CD4-positive, CD25-positive, alpha-beta regulatory T cell (primary cell): ENCODE measurements at regions not wholly inside any gene's neighbourhood (a gene's known extent, or its start where the extent isn't known, plus 50 kb on each side); places are given as distances from the start of the nearest gene placed in this dataset.
"Not testable (repeated sequence)": the region's sequence is repeated elsewhere in the genome, so short reads cannot be mapped to it uniquely, and the experiment has no call there.

ENCODE experiments used
- ATAC-seq, 2 donors: fragments of 150-1000 bp; cut with Tn5 transposase; one replicate each; pipeline ENCODE4 v1.10.0; 2021; ENCODE audit warnings: low read depth in 2 of 2, moderate number of reproducible peaks in 2 of 2, moderate library complexity in 1 of 2
- DNase-seq, 3 donors: peaks; one replicate each; pipeline versions ENCODE4 v3.0.0 to v3.0.0-alpha.2; 2012 to 2022; ENCODE audit warnings: mixed read lengths in 1 of 3
- H3K27ac ChIP-seq: one replicate; pipeline ENCODE4 v1.7.0; 2013; ENCODE audit warnings: mild to moderate bottlenecking, low read length; ENCODE audit not compliant: insufficient read depth, poor library complexity, severe bottlenecking
- H3K27me3 ChIP-seq: one replicate; pipeline ENCODE4 v1.7.0; 2013; ENCODE audit warnings: low read length; ENCODE audit not compliant: control insufficient read depth, insufficient read depth
- H3K36me3 ChIP-seq: one replicate; pipeline ENCODE4 v1.7.0; 2013; ENCODE audit warnings: mild to moderate bottlenecking, low read length, moderate library complexity; ENCODE audit not compliant: control insufficient read depth, insufficient read depth
- H3K4me1 ChIP-seq: 2 replicates; pipeline ENCODE4 v1.7.0; 2013; ENCODE audit warnings: mild to moderate bottlenecking, low read length; ENCODE audit not compliant: insufficient read depth, control insufficient read depth, poor library complexity, severe bottlenecking
- H3K4me3 ChIP-seq: one replicate; pipeline ENCODE4 v1.7.0; 2013; ENCODE audit warnings: low read depth, mild to moderate bottlenecking, low read length, moderate library complexity
- H3K9me3 ChIP-seq, 2 experiments: 1 replicate in 1 of 2; 2 replicates in 1 of 2; pipeline ENCODE4 v1.7.0; 2013; ENCODE audit warnings: low read length in 2 of 2, mild to moderate bottlenecking in 1 of 2, moderate library complexity in 1 of 2; ENCODE audit not compliant: control insufficient read depth in 2 of 2
- H3K27ac Mint-ChIP-seq, 3 donors: one replicate each; pipeline ENCODE4 v1.8.0; 2020 to 2022; ENCODE audit warnings: mild to moderate bottlenecking in 3 of 3, mixed read lengths in 3 of 3, moderate library complexity in 2 of 3
- H3K27me3 Mint-ChIP-seq: one replicate; pipeline ENCODE4 v1.8.0; 2022; ENCODE audit warnings: mild to moderate bottlenecking, mixed read lengths
- H3K36me3 Mint-ChIP-seq: one replicate; pipeline ENCODE4 v1.8.0; 2020; ENCODE audit warnings: mixed read lengths
- H3K4me1 Mint-ChIP-seq, 4 donors: one replicate each; pipeline ENCODE4 v1.8.0; 2020 to 2022; ENCODE audit warnings: mixed read lengths in 4 of 4, mild to moderate bottlenecking in 1 of 4
- H3K4me3 Mint-ChIP-seq, 4 donors: one replicate each; pipeline ENCODE4 v1.8.0; 2020 to 2022; ENCODE audit warnings: mild to moderate bottlenecking in 4 of 4, mixed read lengths in 4 of 4, moderate library complexity in 3 of 4
- H3K9me3 Mint-ChIP-seq, 7 donors: one replicate each; pipeline ENCODE4 v1.8.0; 2020 to 2022; ENCODE audit warnings: mixed read lengths in 7 of 7, mild to moderate bottlenecking in 3 of 7, moderate library complexity in 2 of 7

- H3K36me3 Mint-ChIP-seq = peaks cover 4% of the 10 kb centered on the region
- no peak for ATAC-seq
- Histone ChIP-seq H3K4me3 (no peak overlapping the region), H3K36me3 (no peaks in the 10 kb centered on the region), H3K27ac (no peak overlapping the region), H3K9me3 (peaks cover 11 to 30% of the 10 kb centered on the region in 2 experiments), H3K27me3 (no peaks in the 10 kb centered on the region), H3K4me1 (no peaks in the 10 kb centered on the region)
- peaks cover 0 to 34% (median 14%) of the 10 kb centered on the region in 7 donors for H3K9me3 Mint-ChIP-seq
- H3K4me3 Mint-ChIP-seq = no peak overlapping the region
- H3K4me1 Mint-ChIP-seq = no peaks in the 10 kb centered on the region
- H3K27me3 Mint-ChIP-seq = no peaks in the 10 kb centered on the region
- DNase-seq = no peak
- H3K27ac Mint-ChIP-seq = no peak overlapping the region
Observed at GRCh38 chrX:1053072-1053471, 159.4 kb downstream of the CRLF2 start.

GRCh38 chrX:1052021-1052420, 160.4 kb downstream of the CRLF2 start:
- Mint-ChIP-seq H3K4me1 (no peaks in the 10 kb centered on the region), H3K36me3 (peaks cover 4% of the 10 kb centered on the region), H3K9me3 (peaks cover 0 to 33% (median 15%) of the 10 kb centered on the region in 7 donors), H3K27ac (no peak overlapping the region), H3K27me3 (no peaks in the 10 kb centered on the region), H3K4me3 (no peak overlapping the region)
- H3K4me1 ChIP-seq = no peaks in the 10 kb centered on the region
- ATAC-seq (no peak), DNase-seq (no peak)
- H3K9me3 ChIP-seq = peaks cover 11 to 30% of the 10 kb centered on the region in 2 experiments
- no peak overlapping the region for H3K4me3 ChIP-seq
- H3K27ac ChIP-seq = no peak overlapping the region
- no peaks in the 10 kb centered on the region for H3K36me3 ChIP-seq
- no peaks in the 10 kb centered on the region for H3K27me3 ChIP-seq

DNA sequence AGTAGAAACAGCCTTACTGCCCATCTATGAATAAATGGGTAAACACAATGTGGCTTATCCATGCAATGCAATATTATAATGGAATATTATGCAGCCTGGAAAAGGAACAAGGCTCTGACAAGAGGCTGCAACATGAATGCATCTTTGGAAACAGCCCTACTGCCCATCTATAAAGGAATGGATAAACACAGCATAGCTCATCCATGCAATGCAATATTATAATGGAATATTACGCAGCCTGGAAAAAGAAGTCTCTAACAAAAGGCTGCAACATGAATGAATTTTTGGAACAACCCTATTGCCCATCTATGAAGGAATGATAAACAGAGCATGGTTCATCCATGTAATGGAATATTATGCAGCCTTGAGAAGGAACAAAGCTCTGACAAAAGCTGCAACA, 161.0 kb downstream of the CRLF2 start:
- H3K4me1 Mint-ChIP-seq = no peaks in the 10 kb centered on the region
- DNase-seq (no peak), ATAC-seq (no peak)
- peaks cover 4% of the 10 kb centered on the region for H3K36me3 Mint-ChIP-seq
- no peak overlapping the region for H3K4me3 Mint-ChIP-seq
- Histone ChIP-seq H3K27ac (no peak overlapping the region), H3K27me3 (no peaks in the 10 kb centered on the region), H3K9me3 (peaks cover 11 to 30% of the 10 kb centered on the region in 2 experiments), H3K36me3 (no peaks in the 10 kb centered on the region), H3K4me3 (no peak overlapping the region), H3K4me1 (no peaks in the 10 kb centered on the region)
- H3K27me3 Mint-ChIP-seq = no peaks in the 10 kb centered on the region
- H3K9me3 Mint-ChIP-seq = peaks cover 0 to 33% (median 17%) of the 10 kb centered on the region in 7 donors
- H3K27ac Mint-ChIP-seq = no peak overlapping the region

DNA sequence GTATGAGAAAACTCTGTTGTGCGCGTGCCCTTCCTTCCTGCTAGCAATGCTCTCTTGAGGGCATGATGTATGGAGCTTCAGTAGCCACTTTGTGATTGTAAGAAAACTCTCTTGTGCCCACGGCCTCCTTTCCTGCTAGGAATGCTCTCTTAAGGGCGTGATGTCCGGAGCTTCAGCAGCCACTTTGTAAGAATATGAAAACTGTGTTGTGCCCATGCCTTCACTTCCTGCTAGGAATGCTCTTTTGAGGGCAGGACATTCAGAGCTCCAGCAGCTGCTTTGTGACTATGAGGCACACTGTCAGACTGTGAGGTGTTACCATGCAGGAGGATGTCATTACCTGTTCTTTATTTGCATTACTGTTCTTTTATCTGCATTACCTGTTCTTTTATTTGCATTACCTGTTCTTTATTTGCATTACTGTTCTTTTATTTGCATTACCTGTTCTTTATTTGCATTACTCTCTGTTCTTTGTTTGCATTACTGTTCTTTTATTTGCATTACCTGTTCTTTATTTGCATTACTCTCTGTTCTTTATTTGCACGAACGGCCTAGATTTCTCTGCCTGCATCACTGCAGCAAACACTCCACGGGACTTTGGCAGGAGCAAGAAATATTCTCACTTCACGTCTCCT, 166.7 kb downstream of the CRLF2 start:
- Histone ChIP-seq H3K36me3 (no peaks in the 10 kb centered on the region), H3K9me3 (peaks cover 9 to 12% of the 10 kb centered on the region in 2 experiments), H3K4me3 (no peak overlapping the region), H3K4me1 (no peaks in the 10 kb centered on the region), H3K27me3 (no peaks in the 10 kb centered on the region), H3K27ac (no peak overlapping the region)
- Mint-ChIP-seq H3K27me3 (no peaks in the 10 kb centered on the region), H3K27ac (no peak overlapping the region), H3K36me3 (no peaks in the 10 kb centered on the region), H3K9me3 (peaks cover 0 to 23% (median 6%) of the 10 kb centered on the region in 7 donors), H3K4me1 (no peaks in the 10 kb centered on the region), H3K4me3 (no peak overlapping the region)
- DNase-seq (no peak), ATAC-seq (no peak)

GRCh38 chrX:1041091-1041490, 171.4 kb downstream of the CRLF2 start:
- no peak overlapping the region for H3K4me3 Mint-ChIP-seq
- H3K36me3 Mint-ChIP-seq = no peaks in the 10 kb centered on the region
- H3K27me3 Mint-ChIP-seq = no peaks in the 10 kb centered on the region
- DNase-seq = no peak
- no peak for ATAC-seq
- peaks cover 9 to 10% of the 10 kb centered on the region in 2 experiments for H3K9me3 ChIP-seq
- no peaks in the 10 kb centered on the region for H3K4me1 ChIP-seq
- H3K9me3 Mint-ChIP-seq = peaks cover 0 to 20% (median 6%) of the 10 kb centered on the region in 7 donors
- no peaks in the 10 kb centered on the region for H3K36me3 ChIP-seq
- H3K27me3 ChIP-seq = no peaks in the 10 kb centered on the region
- H3K27ac Mint-ChIP-seq = no peak overlapping the region
- H3K27ac ChIP-seq = no peak overlapping the region
- H3K4me1 Mint-ChIP-seq = no peaks in the 10 kb centered on the region
- H3K4me3 ChIP-seq = no peak overlapping the region

GRCh38 chrX:1035931-1036330, 176.5 kb downstream of the CRLF2 start:
- H3K4me3 Mint-ChIP-seq, H3K4me1 ChIP-seq, H3K4me1 Mint-ChIP-seq, H3K9me3 Mint-ChIP-seq, H3K36me3 ChIP-seq, H3K27ac Mint-ChIP-seq, H3K27me3 ChIP-seq, ATAC-seq, H3K36me3 Mint-ChIP-seq, H3K9me3 ChIP-seq, DNase-seq, H3K27me3 Mint-ChIP-seq, H3K4me3 ChIP-seq, H3K27ac ChIP-seq: not testable (repeated sequence)

- Histone ChIP-seq H3K27ac (no peak overlapping the region), H3K9me3 (no peaks in the 10 kb centered on the region), H3K27me3 (no peaks in the 10 kb centered on the region), H3K4me1 (no peaks in the 10 kb centered on the region), H3K36me3 (no peaks in the 10 kb centered on the region), H3K4me3 (no peak overlapping the region)
- ATAC-seq (no peak), DNase-seq (no peak)
- Mint-ChIP-seq H3K4me3 (no peak overlapping the region), H3K9me3 (peaks cover 0 to 6% (median 4%) of the 10 kb centered on the region in 7 donors), H3K4me1 (no peaks in the 10 kb centered on the region), H3K27me3 (no peaks in the 10 kb centered on the region), H3K27ac (no peak overlapping the region), H3K36me3 (no peaks in the 10 kb centered on the region)
Observed at GRCh38 chrX:1035206-1035605, 177.2 kb downstream of the CRLF2 start.

- H3K4me1 Mint-ChIP-seq = no peaks in the 10 kb centered on the region
- H3K36me3 Mint-ChIP-seq = no peaks in the 10 kb centered on the region
- H3K4me3 ChIP-seq = no peak overlapping the region
- no peak overlapping the region for H3K27ac Mint-ChIP-seq
- no peaks in the 10 kb centered on the region for H3K36me3 ChIP-seq
- H3K4me3 Mint-ChIP-seq = no peak overlapping the region
- peaks cover 0 to 5% (median 3%) of the 10 kb centered on the region in 7 donors for H3K9me3 Mint-ChIP-seq
- no peaks in the 10 kb centered on the region for H3K4me1 ChIP-seq
- H3K27me3 Mint-ChIP-seq = no peaks in the 10 kb centered on the region
- no peaks in the 10 kb centered on the region for H3K9me3 ChIP-seq
- H3K27me3 ChIP-seq = no peaks in the 10 kb centered on the region
- ATAC-seq (no peak), DNase-seq (no peak)
- H3K27ac ChIP-seq = no peak overlapping the region
Observed at GRCh38 chrX:1034717-1035116, 177.7 kb downstream of the CRLF2 start.
